Ishikawa (cell line): ENCODE measurements at regions not wholly inside any gene's neighbourhood (a gene's known extent, or its start where the extent isn't known, plus 50 kb on each side); places are given as distances from the start of the nearest gene placed in this dataset.

Experiments
- CEBPB ChIP-seq: IDR thresholded peaks from 2 replicates; pipeline ENCODE4 v1.6.1; 2012
- EP300 ChIP-seq: IDR thresholded peaks from 2 replicates; pipeline ENCODE4 v1.6.1; 2012; ENCODE audit warnings: borderline replicate concordance
- RAD21 ChIP-seq: IDR thresholded peaks from 2 replicates; pipeline ENCODE4 v1.6.1; 2012; ENCODE audit warnings: low read depth
- TAF1 ChIP-seq: IDR thresholded peaks from 2 replicates; pipeline ENCODE4 v1.6.1; 2012; ENCODE audit warnings: low read depth, mild to moderate bottlenecking
- TF ChIP-seq, protein P1 (sequence below): IDR thresholded peaks from 2 replicates; pipeline ENCODE4 v1.6.1; 2012; ENCODE audit warnings: low read depth, mild to moderate bottlenecking

DNA sequence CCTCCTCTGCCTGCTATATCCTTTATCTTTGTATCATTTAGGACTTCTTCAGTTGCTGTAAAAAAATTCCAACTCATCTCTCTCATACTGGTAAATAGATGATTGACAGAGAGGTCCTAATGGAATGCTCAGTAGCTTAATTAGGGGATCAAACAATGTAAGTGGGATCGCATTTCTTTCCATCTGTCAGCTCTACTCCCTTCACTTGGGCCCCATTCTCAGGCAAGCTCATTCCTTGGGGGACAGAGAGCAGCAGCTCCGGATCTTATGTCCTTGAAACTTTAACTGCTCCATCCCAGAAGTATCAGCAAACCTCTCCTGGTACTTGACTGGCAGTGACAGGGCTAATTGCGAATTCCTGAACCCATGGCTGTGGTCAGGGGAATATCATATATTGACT is 146.7 kb downstream of the YTHDC2 start:
- TF ChIP-seq TAF1 = no peak
- TF ChIP-seq, protein P1, sequence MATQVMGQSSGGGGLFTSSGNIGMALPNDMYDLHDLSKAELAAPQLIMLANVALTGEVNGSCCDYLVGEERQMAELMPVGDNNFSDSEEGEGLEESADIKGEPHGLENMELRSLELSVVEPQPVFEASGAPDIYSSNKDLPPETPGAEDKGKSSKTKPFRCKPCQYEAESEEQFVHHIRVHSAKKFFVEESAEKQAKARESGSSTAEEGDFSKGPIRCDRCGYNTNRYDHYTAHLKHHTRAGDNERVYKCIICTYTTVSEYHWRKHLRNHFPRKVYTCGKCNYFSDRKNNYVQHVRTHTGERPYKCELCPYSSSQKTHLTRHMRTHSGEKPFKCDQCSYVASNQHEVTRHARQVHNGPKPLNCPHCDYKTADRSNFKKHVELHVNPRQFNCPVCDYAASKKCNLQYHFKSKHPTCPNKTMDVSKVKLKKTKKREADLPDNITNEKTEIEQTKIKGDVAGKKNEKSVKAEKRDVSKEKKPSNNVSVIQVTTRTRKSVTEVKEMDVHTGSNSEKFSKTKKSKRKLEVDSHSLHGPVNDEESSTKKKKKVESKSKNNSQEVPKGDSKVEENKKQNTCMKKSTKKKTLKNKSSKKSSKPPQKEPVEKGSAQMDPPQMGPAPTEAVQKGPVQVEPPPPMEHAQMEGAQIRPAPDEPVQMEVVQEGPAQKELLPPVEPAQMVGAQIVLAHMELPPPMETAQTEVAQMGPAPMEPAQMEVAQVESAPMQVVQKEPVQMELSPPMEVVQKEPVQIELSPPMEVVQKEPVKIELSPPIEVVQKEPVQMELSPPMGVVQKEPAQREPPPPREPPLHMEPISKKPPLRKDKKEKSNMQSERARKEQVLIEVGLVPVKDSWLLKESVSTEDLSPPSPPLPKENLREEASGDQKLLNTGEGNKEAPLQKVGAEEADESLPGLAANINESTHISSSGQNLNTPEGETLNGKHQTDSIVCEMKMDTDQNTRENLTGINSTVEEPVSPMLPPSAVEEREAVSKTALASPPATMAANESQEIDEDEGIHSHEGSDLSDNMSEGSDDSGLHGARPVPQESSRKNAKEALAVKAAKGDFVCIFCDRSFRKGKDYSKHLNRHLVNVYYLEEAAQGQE = no peak
- TF ChIP-seq RAD21 = no peak
- TF ChIP-seq EP300 = no peak
- TF ChIP-seq CEBPB = no peak
